ENCODE measurements at regions not wholly inside any gene's neighbourhood (a gene's known extent, or its start where the extent isn't known, plus 50 kb on each side); places are given as distances from the start of the nearest gene placed in this dataset.

- TF ChIP-seq CTCF (tag by site-specific recombination; IDR thresholded peaks at IDR 0.05) (no peak), ZNF76 (tag by site-specific recombination; IDR thresholded peaks at IDR 0.05; ENCODE audit: borderline replicate concordance, low read depth) (no peak), GLI2 (tag by site-specific recombination; IDR thresholded peaks at IDR 0.05; ENCODE audit: borderline replicate concordance, low read depth) (no peak), ZNF792 (tag by site-specific recombination; IDR thresholded peaks at IDR 0.05) (no peak), ZNF274 (IDR thresholded peaks at IDR 0.05; ENCODE audit: low read length) (no peak), ZNF274 (tag by site-specific recombination; IDR thresholded peaks at IDR 0.05; ENCODE audit: borderline replicate concordance) (no peak), ZBTB7A (tag by site-specific recombination; IDR thresholded peaks at IDR 0.05; ENCODE audit: low read depth) (no peak), ZNF324 (tag by site-specific recombination; IDR thresholded peaks at IDR 0.05) (no peak), ZNF704 (tag by site-specific recombination; IDR thresholded peaks at IDR 0.05) (no peak), ZFP37 (tag by site-specific recombination; IDR thresholded peaks at IDR 0.05) (no peak), ZBTB48 (tag by site-specific recombination; IDR thresholded peaks at IDR 0.05) (no peak), ZNF132 (tag by site-specific recombination; IDR thresholded peaks at IDR 0.05; ENCODE audit: borderline replicate concordance) (no peak)
Measured at GRCh38 chr15:26045516-26045915, 182.4 kb upstream of the ATP10A start.

Measured in HEK293 (cell line).